Stimulated activated CD4-positive, alpha-beta T cell treated with anti-CD3 and anti-CD28 coated beads, Interleukin-15, amount 100 ng/mL, for 48 hours (primary cell): ENCODE measurements at regions not wholly inside any gene's neighbourhood (a gene's known extent, or its start where the extent isn't known, plus 50 kb on each side); places are given as distances from the start of the nearest gene placed in this dataset.

Source experiments
- DNase-seq, 2 donors: peaks; one replicate each; pipeline ENCODE4 v3.0.0-alpha.2; 2020; ENCODE audit warnings: low read depth in 2 of 2

- DNase-seq, result no peak
Measured at GRCh38 chr18:54020966-54021365, 203.5 kb downstream of the MBD2 start.

GRCh38 chr18:54020156-54020745 lies 204.2 kb downstream of the MBD2 start:
- DNase-seq, result no peak

DNA sequence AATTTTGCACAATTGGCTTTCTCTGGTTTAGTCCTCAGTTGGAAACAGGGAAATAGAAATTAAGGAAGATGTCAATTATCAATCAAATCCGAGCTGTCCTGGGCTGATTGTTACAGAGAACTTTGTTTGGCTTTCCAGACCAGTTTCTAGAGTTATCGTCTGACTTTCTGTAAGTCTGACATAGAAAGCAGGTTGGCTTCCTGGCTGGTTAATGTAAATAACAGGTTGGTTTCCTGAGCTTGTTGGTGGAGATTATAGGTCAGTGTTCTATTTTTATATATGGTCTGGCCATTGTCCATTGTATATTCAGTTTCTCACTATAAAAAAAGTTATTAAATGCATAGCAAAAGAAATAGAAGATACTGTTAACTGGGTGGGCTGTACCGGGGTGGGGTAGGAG lies 204.8 kb downstream of the MBD2 start:
- no peak for DNase-seq

GRCh38 chr18:54013452-54013851 lies 211.0 kb downstream of the MBD2 start:
- no peak for DNase-seq

DNA sequence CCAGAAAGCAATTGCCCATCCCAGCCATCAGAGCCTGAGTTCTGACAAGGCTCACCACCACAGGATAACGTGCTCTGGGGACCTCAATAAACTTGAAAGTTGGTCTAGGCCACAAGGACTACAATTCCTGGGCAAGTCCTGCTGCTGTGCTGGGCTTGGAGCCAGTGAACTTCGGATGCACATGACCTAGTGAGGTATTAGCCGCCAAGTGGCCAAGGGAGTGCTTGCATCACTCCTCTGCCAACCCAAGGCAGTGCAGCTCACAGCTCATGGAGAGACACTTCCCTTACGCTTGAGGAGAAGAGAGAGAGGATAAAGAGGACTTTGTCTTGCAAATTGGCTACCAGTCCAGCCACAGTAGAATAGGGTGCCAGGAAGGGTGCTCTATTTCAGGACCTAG lies 219.6 kb downstream of the MBD2 start:
- DNase-seq, result no peak

DNA sequence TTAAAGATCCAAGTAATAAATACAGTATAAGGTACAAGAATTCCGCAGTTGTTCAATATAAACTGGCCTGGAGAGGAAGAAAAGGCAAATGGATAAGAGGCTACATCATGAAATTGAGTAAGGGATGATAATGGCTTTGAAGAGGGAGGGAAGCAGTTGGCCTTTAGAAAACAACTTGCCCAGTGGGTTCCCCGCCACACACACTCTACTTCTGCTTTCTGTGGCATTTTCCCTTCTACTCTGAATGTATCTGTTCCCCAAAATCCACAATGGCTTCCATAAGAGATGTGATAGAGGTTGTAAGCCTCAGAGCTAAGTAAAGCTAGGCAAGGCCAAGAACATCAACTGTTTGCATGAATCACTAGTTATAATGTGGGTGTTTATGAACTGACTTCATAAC lies 221.3 kb downstream of the MBD2 start:
- no peak for DNase-seq

DNA sequence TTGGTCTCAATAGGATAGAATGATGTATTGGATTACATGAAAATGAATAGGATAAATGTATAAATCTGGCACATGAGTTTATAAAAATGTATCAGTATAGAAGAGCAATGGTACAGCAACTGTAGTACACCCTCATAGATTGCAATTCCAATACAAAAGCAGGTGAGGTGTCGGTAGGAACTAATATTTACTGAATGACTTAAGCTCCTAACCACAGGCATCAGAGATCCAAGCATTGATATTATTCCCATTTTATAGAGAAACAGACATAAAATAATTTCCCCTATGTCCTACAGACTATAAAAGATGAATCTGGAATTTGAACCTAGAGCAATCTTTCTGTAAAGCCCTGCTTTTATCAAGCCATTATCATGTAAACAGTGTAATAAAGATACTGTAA lies 227.4 kb downstream of the MBD2 start:
- no peak for DNase-seq

- DNase-seq, result no peak
Measured at GRCh38 chr18:53994016-53994415, 230.5 kb downstream of the MBD2 start.

- no peak for DNase-seq
Measured at GRCh38 chr18:53991805-53992204, 232.7 kb downstream of the MBD2 start.

GRCh38 chr18:53991202-53991601 lies 233.3 kb downstream of the MBD2 start:
- no peak for DNase-seq

GRCh38 chr18:53990485-53990884 lies 234.0 kb downstream of the MBD2 start:
- DNase-seq, result no peak

GRCh38 chr18:53984021-53984420 lies 240.4 kb downstream of the MBD2 start:
- DNase-seq, result no peak

- no peak for DNase-seq
Measured at GRCh38 chr18:53971331-53971730, 253.1 kb downstream of the MBD2 start.

DNA sequence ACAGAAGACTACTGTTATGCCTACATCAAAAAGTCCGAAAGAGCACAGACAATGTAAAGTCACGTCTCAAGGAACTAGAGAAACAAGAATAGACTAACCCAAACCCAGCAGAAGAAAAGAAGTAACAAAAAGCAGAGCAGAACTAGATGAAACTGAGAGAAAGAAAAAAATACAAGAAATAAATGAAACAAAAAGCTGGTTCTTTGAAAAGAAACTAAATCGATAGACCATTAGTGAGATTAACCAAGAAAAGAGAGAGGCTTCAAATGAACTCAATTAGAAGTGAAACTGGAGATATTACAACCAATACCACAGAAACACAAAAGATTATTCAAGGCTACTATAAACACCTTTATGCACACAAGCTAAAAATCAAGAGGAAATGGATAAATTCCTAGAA lies 271.8 kb downstream of the MBD2 start:
- DNase-seq, result no peak

GRCh38 chr18:53950545-53950944 lies 273.9 kb downstream of the MBD2 start:
- no peak for DNase-seq

GRCh38 chr18:53948991-53949390 lies 275.5 kb downstream of the MBD2 start:
- no peak for DNase-seq

GRCh38 chr18:53947092-53947640 lies 277.3 kb downstream of the MBD2 start:
- DNase-seq, result no peak

- no peak for DNase-seq
Measured at GRCh38 chr18:53946594-53946993, 277.9 kb downstream of the MBD2 start.

DNA sequence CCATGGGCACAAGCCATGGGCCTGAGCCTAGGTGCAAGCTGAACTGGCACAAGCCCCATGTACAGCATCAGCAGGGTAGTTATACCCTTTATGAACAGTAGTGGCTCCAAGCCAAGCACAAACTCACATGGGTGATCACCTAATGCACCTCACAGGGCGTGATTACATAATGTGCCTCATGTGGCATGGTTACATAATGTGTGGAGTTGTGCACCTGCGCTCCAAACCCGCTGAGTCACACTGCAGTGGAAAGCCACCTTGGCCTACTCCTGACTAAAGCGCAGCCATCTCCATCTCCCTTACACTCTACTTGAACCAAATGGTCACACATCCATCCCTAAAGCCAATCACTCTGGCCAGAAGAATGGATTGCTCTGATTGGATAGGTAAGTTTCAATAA lies 279.7 kb downstream of the MBD2 start:
- DNase-seq, result no peak

DNA sequence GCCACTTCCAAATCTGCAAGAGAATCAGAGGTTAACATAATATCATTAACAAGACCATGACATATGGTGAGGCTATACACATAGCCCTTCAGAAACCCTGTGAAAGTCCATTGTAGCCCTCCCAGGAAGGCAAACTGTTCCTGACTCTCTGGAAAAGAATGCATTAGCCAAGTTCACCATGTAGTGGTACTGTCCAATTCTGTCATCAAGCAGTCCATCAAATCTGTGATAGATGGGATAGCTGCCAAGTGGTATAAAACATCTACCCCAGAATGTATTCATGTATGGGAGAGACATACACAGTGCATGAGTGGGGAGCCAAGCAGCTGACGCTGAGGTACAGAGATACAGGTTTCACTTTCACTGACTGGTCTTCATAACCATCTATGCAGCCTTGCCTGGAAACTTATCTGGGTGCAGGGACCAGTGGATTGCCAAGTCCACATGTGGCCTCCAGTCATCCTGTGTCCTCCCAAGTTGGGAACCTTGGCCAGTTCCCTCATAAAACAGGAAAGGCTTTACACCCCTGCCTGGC lies 281.1 kb downstream of the MBD2 start:
- no peak for DNase-seq

- DNase-seq, result no peak
Measured at GRCh38 chr18:53941601-53942338, 282.7 kb downstream of the MBD2 start.

GRCh38 chr18:53937037-53937436 lies 287.4 kb downstream of the MBD2 start:
- no peak for DNase-seq

GRCh38 chr18:53935803-53936202 lies 288.7 kb downstream of the MBD2 start:
- DNase-seq, result no peak
